Activated naive CD8-positive, alpha-beta T cell treated with anti-CD3 and anti-CD28 coated beads, Interleukin-2, amount 50 U/mL, for 16 hours (primary cell): ENCODE measurements at regions not wholly inside any gene's neighbourhood (a gene's known extent, or its start where the extent isn't known, plus 50 kb on each side); places are given as distances from the start of the nearest gene placed in this dataset.
"Not testable (repeated sequence)": the region's sequence is repeated elsewhere in the genome, so short reads cannot be mapped to it uniquely, and the experiment has no call there.

Experiments used
- DNase-seq: peaks from one replicate; pipeline ENCODE4 v3.0.0-alpha.2; 2020; ENCODE audit warnings: low read depth, low spot score

- DNase-seq: not testable (repeated sequence)
These were observed 127.9 kb downstream of the ARRDC4 start for GRCh38 chr15:98088307-98088945.

GRCh38 chr15:98089352-98089751, 128.8 kb downstream of the ARRDC4 start:
- not testable (repeated sequence) for DNase-seq

- not testable (repeated sequence) for DNase-seq
These were observed 137.5 kb downstream of the ARRDC4 start for GRCh38 chr15:98097986-98098385.

- not testable (repeated sequence) for DNase-seq
These were observed 140.1 kb downstream of the ARRDC4 start for GRCh38 chr15:98100606-98101005.

GRCh38 chr15:98103570-98103969, 143.1 kb downstream of the ARRDC4 start:
- DNase-seq: no peak

GRCh38 chr15:98104386-98105151, 144.1 kb downstream of the ARRDC4 start:
- not testable (repeated sequence) for DNase-seq

GRCh38 chr15:98106615-98107194, 146.2 kb downstream of the ARRDC4 start:
- DNase-seq: not testable (repeated sequence)

GRCh38 chr15:98111806-98112205, 151.3 kb downstream of the ARRDC4 start:
- DNase-seq: no peak

- DNase-seq: no peak
These were observed 152.8 kb downstream of the ARRDC4 start for GRCh38 chr15:98113327-98113726.

- no peak for DNase-seq
These were observed 160.1 kb downstream of the ARRDC4 start for GRCh38 chr15:98120561-98120960.

- DNase-seq: no peak
These were observed 161.0 kb downstream of the ARRDC4 start for GRCh38 chr15:98121536-98121935.

GRCh38 chr15:98121957-98122356, 161.5 kb downstream of the ARRDC4 start:
- DNase-seq: no peak

- DNase-seq: no peak
These were observed 162.8 kb downstream of the ARRDC4 start for GRCh38 chr15:98123297-98123696.

GRCh38 chr15:98123834-98124233, 163.3 kb downstream of the ARRDC4 start:
- no peak for DNase-seq

- no peak for DNase-seq
These were observed 164.1 kb downstream of the ARRDC4 start for GRCh38 chr15:98124581-98124980.

- DNase-seq: no peak
These were observed 166.0 kb downstream of the ARRDC4 start for GRCh38 chr15:98126326-98127085.

GRCh38 chr15:98127586-98127985, 167.1 kb downstream of the ARRDC4 start:
- DNase-seq: no peak

- DNase-seq: no peak
These were observed 171.4 kb downstream of the ARRDC4 start for GRCh38 chr15:98131924-98132323.

GRCh38 chr15:98134905-98135304, 174.4 kb downstream of the ARRDC4 start:
- DNase-seq: no peak

GRCh38 chr15:98138910-98139309, 178.4 kb downstream of the ARRDC4 start:
- DNase-seq: no peak

- no peak for DNase-seq
These were observed 178.8 kb downstream of the ARRDC4 start for GRCh38 chr15:98139337-98139736.

GRCh38 chr15:98142572-98142971, 182.1 kb downstream of the ARRDC4 start:
- DNase-seq: no peak
